SJCRH30 (cell line): ENCODE measurements at regions not wholly inside any gene's neighbourhood (a gene's known extent, or its start where the extent isn't known, plus 50 kb on each side); places are given as distances from the start of the nearest gene placed in this dataset.

Source experiments
- DNase-seq, 2 experiments: peaks; one replicate each; pipeline ENCODE4 v3.0.0-alpha.2; 2015 to 2020
- H3K27ac ChIP-seq: fragments of 250-450 bp; sonication (Bioruptor Pico); 2 replicates; pipeline ENCODE4 v1.5.1; 2020; ENCODE audit warnings: mild to moderate bottlenecking, moderate library complexity
- H3K27me3 ChIP-seq: fragments of 250-450 bp; sonication (Bioruptor Pico); 2 replicates; pipeline ENCODE4 v1.5.1; 2020; ENCODE audit warnings: mild to moderate bottlenecking, moderate library complexity
- H3K36me3 ChIP-seq: fragments of 250-450 bp; sonication (Bioruptor Pico); 2 replicates; pipeline ENCODE4 v1.5.1; 2020; ENCODE audit warnings: mild to moderate bottlenecking, moderate library complexity
- H3K4me1 ChIP-seq: fragments of 250-450 bp; sonication (Bioruptor Pico); 2 replicates; pipeline ENCODE4 v1.5.1; 2020; ENCODE audit warnings: mild to moderate bottlenecking, moderate library complexity
- H3K4me3 ChIP-seq: fragments of 250-450 bp; sonication (Bioruptor Pico); 2 replicates; pipeline ENCODE4 v1.5.1; 2020; ENCODE audit warnings: mild to moderate bottlenecking, moderate library complexity
- H3K9me3 ChIP-seq: fragments of 250-450 bp; sonication (Bioruptor Pico); replicated peaks from 2 replicates; pipeline ENCODE4 v1.5.1; 2020; ENCODE audit warnings: mild to moderate bottlenecking, moderate library complexity

DNA sequence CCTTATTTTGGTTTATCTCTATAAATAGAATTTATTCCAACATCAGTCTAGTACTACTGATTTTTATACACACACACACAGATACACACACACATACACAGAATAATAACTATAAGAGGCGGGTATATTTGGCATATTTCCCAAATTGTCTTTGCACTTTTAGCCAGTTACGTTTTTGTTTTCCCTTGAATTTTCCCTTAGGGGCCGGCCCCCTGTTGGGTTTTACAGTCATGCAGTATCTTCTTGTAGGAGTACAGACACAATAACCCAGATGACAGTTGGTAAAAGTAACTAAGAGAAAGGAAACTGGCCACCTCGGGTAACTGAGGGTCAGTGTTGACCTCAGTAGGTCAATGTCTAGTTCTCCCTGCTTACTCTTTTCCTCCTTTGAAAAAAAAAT, 50.9 kb downstream of the DISP1 start:
- H3K27ac ChIP-seq: no peak overlapping the region
- H3K27me3 ChIP-seq: no peaks in the 10 kb centered on the region
- no peak for DNase-seq
- no peaks in the 10 kb centered on the region for H3K4me1 ChIP-seq
- H3K4me3 ChIP-seq: no peak overlapping the region
- peaks cover 2% of the 10 kb centered on the region; the same call in 1 of the 2 replicates for H3K9me3 ChIP-seq
- no peaks in the 10 kb centered on the region for H3K36me3 ChIP-seq

- H3K27me3 ChIP-seq: no peaks in the 10 kb centered on the region
- no peaks in the 10 kb centered on the region for H3K36me3 ChIP-seq
- no peak for DNase-seq
- no peak overlapping the region for H3K27ac ChIP-seq
- H3K4me1 ChIP-seq: no peaks in the 10 kb centered on the region
- H3K9me3 ChIP-seq: peaks cover 6% of the 10 kb centered on the region; the same call in 1 of the 2 replicates
- no peak overlapping the region for H3K4me3 ChIP-seq
Measured at GRCh38 chr1:222867316-222867715, 52.5 kb downstream of the DISP1 start.

DNA sequence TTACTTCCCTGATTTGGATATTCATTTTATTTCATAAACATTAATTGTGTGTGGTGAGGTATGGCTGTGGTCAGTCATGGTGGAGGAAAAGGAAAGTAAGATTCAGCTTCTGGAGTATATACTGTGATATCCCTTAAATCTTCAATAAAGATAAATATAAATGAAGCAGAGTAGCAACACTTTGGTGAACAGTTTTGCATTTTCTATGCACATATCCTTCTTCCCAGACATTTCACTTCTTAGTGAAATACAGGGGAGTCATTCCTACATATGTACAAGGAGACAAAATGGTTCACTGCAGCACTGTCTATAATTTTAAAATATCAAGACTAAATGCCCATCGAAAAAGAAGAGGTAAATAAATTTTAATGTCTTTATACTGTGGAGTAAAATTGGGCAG, 61.3 kb downstream of the DISP1 start:
- H3K27me3 ChIP-seq: no peaks in the 10 kb centered on the region
- peaks cover 5% of the 10 kb centered on the region; the same call in 1 of the 2 replicates for H3K36me3 ChIP-seq
- no peak overlapping the region for H3K4me3 ChIP-seq
- DNase-seq: no peak
- no peak overlapping the region for H3K27ac ChIP-seq
- 0 out of 2 replicates have a peak, but pooled peaks cover 2% of the 10 kb centered on the region for H3K9me3 ChIP-seq
- no peaks in the 10 kb centered on the region for H3K4me1 ChIP-seq

DNA sequence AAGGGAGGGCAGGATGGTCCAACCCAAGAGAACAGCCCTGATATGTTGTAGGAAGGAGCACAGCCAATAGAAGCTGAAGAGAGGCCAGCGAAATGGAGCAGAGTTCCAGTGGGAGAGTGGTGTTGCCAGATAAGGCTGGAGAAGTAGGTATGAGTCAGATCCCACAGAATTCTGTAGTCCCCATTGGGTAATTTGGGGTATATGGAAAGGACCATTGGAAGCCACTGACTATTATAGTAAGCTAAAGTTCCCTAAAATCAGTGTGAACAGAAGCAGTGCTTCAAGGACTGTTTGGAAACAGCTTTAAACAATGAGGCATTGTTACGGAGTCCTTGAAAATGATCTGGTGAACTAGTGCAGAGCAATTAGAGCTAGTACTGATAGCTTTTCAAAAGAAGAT, 63.0 kb downstream of the DISP1 start:
- no peak overlapping the region for H3K27ac ChIP-seq
- peak in 1 of 2 experiments; percentile 29 for DNase-seq
- H3K4me3 ChIP-seq: no peak overlapping the region
- peaks cover 5% of the 10 kb centered on the region; the same call in 1 of the 2 replicates for H3K36me3 ChIP-seq
- H3K4me1 ChIP-seq: no peaks in the 10 kb centered on the region
- H3K9me3 ChIP-seq: 0 out of 2 replicates have a peak, but pooled peaks cover 2% of the 10 kb centered on the region
- H3K27me3 ChIP-seq: no peaks in the 10 kb centered on the region

- H3K9me3 ChIP-seq: no peaks in the 10 kb centered on the region
- H3K27me3 ChIP-seq: no peaks in the 10 kb centered on the region
- no peaks in the 10 kb centered on the region for H3K4me1 ChIP-seq
- H3K27ac ChIP-seq: no peak overlapping the region
- H3K36me3 ChIP-seq: 0 out of 2 replicates have a peak, but pooled peaks cover 4% of the 10 kb centered on the region
- no peak for DNase-seq
- H3K4me3 ChIP-seq: no peak overlapping the region
Measured at GRCh38 chr1:222880587-222880986, 65.7 kb downstream of the DISP1 start.

- DNase-seq: no peak
- Histone ChIP-seq H3K4me3 (no peak overlapping the region), H3K36me3 (no peaks in the 10 kb centered on the region; the same call in 1 of the 2 replicates), H3K9me3 (no peaks in the 10 kb centered on the region), H3K27me3 (no peaks in the 10 kb centered on the region), H3K27ac (no peak overlapping the region), H3K4me1 (peaks cover 8% of the 10 kb centered on the region)
Measured at GRCh38 chr1:222886194-222886854, 71.5 kb downstream of the DISP1 start.

DNA sequence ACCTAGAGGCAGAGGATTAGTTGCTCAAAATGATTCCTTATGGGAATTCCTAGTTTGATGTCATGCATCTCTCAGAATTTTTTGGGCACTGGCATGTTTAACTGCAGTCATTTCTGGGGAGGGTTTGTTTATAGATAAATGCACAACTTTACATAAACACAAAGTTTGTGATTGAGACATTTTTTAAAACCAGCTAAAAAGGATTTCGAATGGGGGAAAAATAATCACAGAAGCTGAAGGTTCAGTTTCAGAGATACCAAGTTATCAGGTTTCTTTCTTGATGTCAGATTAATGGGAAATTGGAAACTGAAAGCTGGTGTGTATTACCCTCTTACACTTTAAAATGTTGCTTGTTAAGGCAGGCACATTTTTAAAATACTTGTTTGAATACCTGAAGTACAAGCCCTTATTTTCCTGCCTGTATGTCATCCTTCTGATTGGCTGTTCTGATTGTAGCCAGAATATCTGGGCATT, 72.1 kb downstream of the DISP1 start:
- Histone ChIP-seq H3K4me3 (no peak overlapping the region), H3K27me3 (no peaks in the 10 kb centered on the region)
- DNase-seq: no peak

DNA sequence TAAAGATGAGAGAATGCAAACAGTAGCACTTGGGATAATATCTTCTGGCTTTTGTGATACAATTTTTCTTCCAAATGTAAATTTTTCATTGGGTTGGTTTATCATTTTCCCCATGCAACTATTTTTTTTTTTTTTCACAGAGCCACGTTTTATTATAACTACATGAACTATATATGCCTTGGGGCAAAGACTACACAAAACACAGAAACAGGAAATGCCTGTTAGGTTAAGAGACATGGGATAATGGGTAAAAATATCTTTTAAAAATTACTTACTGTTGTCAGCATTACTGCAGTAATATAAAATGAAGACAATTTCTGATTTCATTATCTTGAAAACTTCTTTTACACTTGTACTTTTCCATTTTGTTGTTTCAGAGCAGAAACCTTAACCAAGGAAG, 74.6 kb downstream of the DISP1 start:
- Histone ChIP-seq H3K4me1 (peaks cover 8% of the 10 kb centered on the region), H3K27ac (no peak overlapping the region), H3K27me3 (no peaks in the 10 kb centered on the region), H3K4me3 (no peak overlapping the region), H3K9me3 (0 out of 2 replicates have a peak, but pooled peaks cover 3% of the 10 kb centered on the region), H3K36me3 (no peaks in the 10 kb centered on the region; the same call in 1 of the 2 replicates)
- no peak for DNase-seq

More for the DNA sequence above, 72.1 kb downstream of the DISP1 start:
- Histone ChIP-seq H3K9me3 (no peaks in the 10 kb centered on the region), H3K27ac (no peak overlapping the region), H3K4me1 (peaks cover 8% of the 10 kb centered on the region), H3K36me3 (no peaks in the 10 kb centered on the region; the same call in 1 of the 2 replicates)

- Histone ChIP-seq H3K27me3 (no peaks in the 10 kb centered on the region), H3K4me1 (peaks cover 8% of the 10 kb centered on the region), H3K27ac (no peak overlapping the region), H3K36me3 (no peaks in the 10 kb centered on the region; the same call in 1 of the 2 replicates), H3K9me3 (0 out of 2 replicates have a peak, but pooled peaks cover 3% of the 10 kb centered on the region), H3K4me3 (no peak overlapping the region)
- no peak for DNase-seq
Measured at GRCh38 chr1:222890716-222891115, 75.9 kb downstream of the DISP1 start.

GRCh38 chr1:222891578-222891977, 76.7 kb downstream of the DISP1 start:
- Histone ChIP-seq H3K27ac (no peak overlapping the region), H3K4me3 (no peak overlapping the region), H3K36me3 (no peaks in the 10 kb centered on the region; the same call in 1 of the 2 replicates), H3K9me3 (0 out of 2 replicates have a peak, but pooled peaks cover 3% of the 10 kb centered on the region), H3K4me1 (peaks cover 8% of the 10 kb centered on the region), H3K27me3 (no peaks in the 10 kb centered on the region)
- DNase-seq: no peak

DNA sequence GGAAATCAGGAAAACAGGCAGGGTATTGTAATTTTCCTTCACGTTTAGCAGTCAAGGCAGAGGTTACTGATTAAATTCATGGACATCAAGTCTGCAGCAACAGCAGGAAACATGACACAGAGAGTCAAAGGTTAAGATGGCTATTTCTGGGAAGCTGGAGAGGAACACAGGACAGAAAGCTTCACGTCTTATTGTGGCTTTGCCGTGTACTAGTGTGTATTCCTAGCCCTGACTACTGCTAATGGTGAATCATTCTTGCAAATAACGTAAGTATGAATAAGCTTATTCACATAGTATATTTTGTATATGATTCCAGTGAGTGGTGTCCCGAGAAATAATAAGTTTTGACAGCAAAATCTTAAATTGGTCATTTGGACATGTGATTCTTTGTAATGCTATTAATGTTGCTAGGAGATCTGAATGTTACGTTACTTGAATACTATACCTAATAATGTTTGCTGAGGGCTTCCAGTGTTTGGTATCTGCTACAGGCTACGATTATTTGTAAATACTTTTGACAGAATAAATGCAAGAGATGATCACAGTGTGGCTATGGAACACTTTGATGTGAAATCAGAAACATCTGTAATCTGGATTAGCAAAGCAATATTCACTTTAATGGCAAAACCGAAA, 77.4 kb downstream of the DISP1 start:
- no peak for DNase-seq
- H3K27ac ChIP-seq: no peak overlapping the region

GRCh38 chr1:222893255-222893654, 78.4 kb downstream of the DISP1 start:
- no peak for DNase-seq
- H3K27me3 ChIP-seq: no peaks in the 10 kb centered on the region
- no peak overlapping the region for H3K4me3 ChIP-seq
- H3K9me3 ChIP-seq: 0 out of 2 replicates have a peak, but pooled peaks cover 3% of the 10 kb centered on the region
- no peak overlapping the region for H3K27ac ChIP-seq
- H3K4me1 ChIP-seq: peaks cover 16% of the 10 kb centered on the region
- no peaks in the 10 kb centered on the region; the same call in 1 of the 2 replicates for H3K36me3 ChIP-seq

More for the DNA sequence above, 77.4 kb downstream of the DISP1 start:
- no peaks in the 10 kb centered on the region for H3K27me3 ChIP-seq
- H3K36me3 ChIP-seq: no peaks in the 10 kb centered on the region; the same call in 1 of the 2 replicates
- no peak overlapping the region for H3K4me3 ChIP-seq
- peaks cover 8% of the 10 kb centered on the region for H3K4me1 ChIP-seq
- 0 out of 2 replicates have a peak, but pooled peaks cover 3% of the 10 kb centered on the region for H3K9me3 ChIP-seq

- no peaks in the 10 kb centered on the region for H3K27me3 ChIP-seq
- DNase-seq: no peak
- H3K4me1 ChIP-seq: peaks cover 12% of the 10 kb centered on the region
- H3K27ac ChIP-seq: no peak overlapping the region
- H3K4me3 ChIP-seq: no peak overlapping the region
- H3K36me3 ChIP-seq: no peaks in the 10 kb centered on the region; the same call in 1 of the 2 replicates
- 0 out of 2 replicates have a peak, but pooled peaks cover 3% of the 10 kb centered on the region for H3K9me3 ChIP-seq
Measured at GRCh38 chr1:222894331-222894730, 79.5 kb downstream of the DISP1 start.

GRCh38 chr1:222896630-222897526, 82.0 kb downstream of the DISP1 start:
- 0 out of 2 replicates have a peak, but pooled peaks cover 3% of the 10 kb centered on the region for H3K9me3 ChIP-seq
- H3K36me3 ChIP-seq: no peaks in the 10 kb centered on the region
- H3K27me3 ChIP-seq: no peaks in the 10 kb centered on the region
- H3K4me1 ChIP-seq: peaks cover 8% of the 10 kb centered on the region
- no peak overlapping the region for H3K27ac ChIP-seq
- DNase-seq: no peak
- no peak overlapping the region for H3K4me3 ChIP-seq
